NCI-H1930 (cell line): ENCODE measurements at regions not wholly inside any gene's neighbourhood (a gene's known extent, or its start where the extent isn't known, plus 50 kb on each side); places are given as distances from the start of the nearest gene placed in this dataset.
A peak's percentile ranks its signal among the peaks of the same experiment; 100 is the strongest.

Source experiments
- DNase-seq, 2 experiments: peaks; one replicate each; lab custom pipeline; 2025; lab: John Stamatoyannopoulos, UW

DNA sequence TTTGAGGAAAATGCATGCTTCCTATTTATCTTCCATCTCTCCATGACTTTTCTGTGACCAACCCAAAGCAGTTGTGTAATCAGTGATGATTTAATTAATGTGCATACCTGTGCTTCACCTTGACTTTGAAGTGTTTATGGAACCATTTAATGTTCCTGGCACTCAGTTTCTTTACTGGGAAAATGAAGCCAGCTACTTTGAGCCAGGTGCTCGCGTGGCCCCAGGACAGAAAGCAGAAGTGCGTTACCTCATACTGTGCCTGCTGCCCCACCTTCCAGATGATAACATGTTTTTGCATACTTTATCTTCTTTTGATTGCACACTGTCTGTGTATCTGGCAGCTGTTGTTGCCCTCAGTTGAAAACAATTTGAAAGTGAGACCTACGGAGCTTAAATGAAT is 61.3 kb downstream of the PMAIP1 start:
- no peak for DNase-seq

DNA sequence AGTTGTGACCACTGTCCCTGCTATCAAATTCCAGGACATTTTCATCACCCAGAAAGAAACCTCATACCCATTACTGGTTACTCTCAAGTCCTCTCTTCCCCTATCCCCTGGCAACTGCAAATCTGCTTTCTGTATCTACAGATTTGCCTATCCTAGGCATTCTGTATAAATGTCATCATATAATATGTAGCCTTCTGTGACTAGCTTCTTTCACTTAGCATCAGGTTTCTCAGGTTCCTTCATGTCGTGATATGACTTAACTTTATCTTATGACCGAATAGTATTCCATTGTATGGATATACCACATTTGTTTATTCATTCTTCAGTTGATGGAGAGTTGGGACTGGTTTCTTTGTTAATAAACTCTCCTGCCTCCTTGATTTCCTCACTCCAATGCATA is 60.5 kb downstream of the PMAIP1 start:
- no peak for DNase-seq

DNA sequence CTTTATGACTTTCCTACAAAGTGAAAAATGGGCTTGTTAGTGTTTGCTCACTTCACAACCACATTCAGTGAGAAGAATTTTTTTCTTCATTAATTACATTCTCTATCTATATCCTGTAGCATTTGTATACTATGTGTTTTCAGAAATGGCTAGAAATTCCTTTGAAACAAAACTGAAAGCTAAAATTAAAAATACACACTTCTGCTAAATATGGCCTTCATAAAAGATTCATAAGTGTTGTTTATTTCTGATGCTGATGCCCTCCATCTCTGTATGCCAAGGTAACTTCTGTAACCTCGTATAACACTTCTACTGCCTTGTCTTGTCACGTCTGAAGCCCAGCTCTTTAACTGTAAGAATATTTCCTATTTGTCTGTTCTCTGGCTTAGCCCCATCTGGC is 59.8 kb downstream of the PMAIP1 start:
- DNase-seq: no peak

DNA sequence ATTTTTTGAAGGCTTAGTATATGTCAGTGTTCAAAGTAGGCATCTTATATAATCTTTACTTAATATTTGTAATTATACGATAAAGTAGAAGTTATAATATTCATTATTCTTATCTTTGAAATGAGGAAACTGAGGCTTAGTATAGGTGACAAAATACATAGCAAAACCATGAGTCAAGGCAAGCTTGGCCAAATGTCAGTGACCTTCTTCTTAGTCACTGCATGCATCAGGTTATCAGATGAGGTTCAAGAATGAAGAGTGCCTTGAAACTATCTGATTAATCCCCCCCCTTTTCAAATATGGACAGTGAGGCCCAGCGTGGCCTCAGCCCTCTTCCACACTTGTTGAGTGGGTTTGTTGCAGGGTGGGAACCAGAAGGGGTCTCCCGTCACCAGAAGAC is 59.3 kb downstream of the PMAIP1 start:
- no peak for DNase-seq

DNA sequence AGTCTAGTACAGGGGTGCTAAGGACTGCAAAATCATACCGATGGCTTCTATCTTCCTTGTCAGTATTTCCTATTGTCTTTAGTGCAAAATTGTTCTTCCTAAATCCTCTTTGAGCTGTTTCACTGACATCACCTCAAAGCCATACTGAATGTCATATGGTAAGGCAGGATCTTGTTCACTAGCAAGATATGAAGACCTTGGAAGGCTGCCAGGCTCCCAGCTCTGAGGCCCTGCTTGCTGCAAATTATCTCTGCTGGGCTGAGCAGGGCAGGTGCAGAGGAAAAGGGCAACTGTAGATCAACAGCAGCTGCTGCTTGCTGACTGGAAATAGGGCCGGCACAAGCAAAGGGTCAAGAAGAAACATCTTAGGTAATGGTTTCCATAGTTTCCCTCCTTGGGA is 58.2 kb downstream of the PMAIP1 start:
- DNase-seq: peak; percentile 74 to 89

DNA sequence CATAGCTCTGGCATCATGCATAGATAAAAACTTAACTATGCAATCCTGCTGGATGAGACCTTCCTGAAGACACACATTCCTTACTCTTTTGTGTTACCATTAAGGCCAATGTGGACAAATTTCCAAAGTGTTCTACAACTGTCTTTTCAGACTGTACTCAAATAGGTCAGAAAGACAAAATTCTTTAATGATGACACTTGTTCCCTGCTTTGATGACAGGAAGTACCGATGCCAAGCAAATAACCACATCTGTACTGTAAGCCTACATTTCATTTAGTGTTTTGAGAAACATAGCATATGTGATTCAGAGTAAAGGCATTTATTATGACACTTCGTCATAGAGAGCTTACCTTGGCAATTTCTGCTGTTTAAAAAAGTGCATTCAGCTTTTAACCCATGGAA is 55.0 kb downstream of the PMAIP1 start:
- DNase-seq: no peak

DNA sequence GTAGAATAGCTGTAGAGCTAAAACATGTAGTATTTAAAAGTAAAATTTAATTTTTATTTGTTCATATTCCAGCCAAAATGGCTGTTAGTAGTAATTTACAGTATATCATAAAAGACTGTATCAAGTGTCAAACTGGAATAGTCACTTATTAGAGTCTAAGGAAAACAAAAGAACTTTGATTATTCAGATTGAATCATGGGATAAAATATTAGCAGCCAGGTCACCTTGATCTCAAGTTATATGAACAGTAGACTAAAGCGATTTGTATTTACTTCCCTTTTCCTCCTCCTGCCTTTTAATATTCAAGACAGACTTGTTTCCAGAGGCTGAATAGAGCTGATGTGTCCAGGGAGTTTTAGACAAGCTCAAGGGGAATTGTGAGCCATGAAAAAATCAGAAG is 54.4 kb downstream of the PMAIP1 start:
- no peak for DNase-seq
